K562 (cell line): ENCODE measurements at regions not wholly inside any gene's neighbourhood (a gene's known extent, or its start where the extent isn't known, plus 50 kb on each side); places are given as distances from the start of the nearest gene placed in this dataset.

Source experiments
- ARID4B ChIP-seq: sonication (generic); formaldehyde crosslinking; IDR thresholded peaks from 2 replicates; pipeline ENCODE4 v1.8.0; 2022; ENCODE audit warnings: mild to moderate bottlenecking, missing genetic modification reagents
- DACH1 ChIP-seq: fragments of 450-650 bp; IDR thresholded peaks from 2 replicates; pipeline ENCODE4 v1.6.1; 2018; ENCODE audit not compliant: partially characterized antibody
- ETS1 ChIP-seq: conservative IDR thresholded peaks from 2 replicates; pipeline ENCODE4 v1.6.1; 2011; ENCODE audit warnings: low read depth, mild to moderate bottlenecking, low read length; ENCODE audit not compliant: control insufficient read depth
- GATA2 ChIP-seq: sonication (generic); formaldehyde crosslinking; IDR thresholded peaks from 2 replicates; pipeline ENCODE4 v1.4.0; 2020; ENCODE audit warnings: mild to moderate bottlenecking, missing genetic modification reagents
- MAX ChIP-seq: sonication (generic); formaldehyde crosslinking; IDR thresholded peaks from 2 replicates; pipeline ENCODE4 v1.9.0; 2022; ENCODE audit warnings: mild to moderate bottlenecking, missing genetic modification reagents
- NCOA1 ChIP-seq: fragments of 450-650 bp; IDR thresholded peaks from 2 replicates; pipeline ENCODE4 v1.6.1; 2016; ENCODE audit warnings: low read depth
- SIN3A ChIP-seq, 2 experiments: fragments of 150-350 bp in 1 of 2; IDR thresholded peaks; 2 replicates each; pipeline ENCODE4 v1.6.1; 2011 to 2016; ENCODE audit warnings: borderline replicate concordance in 2 of 2, low read depth in 2 of 2, low read length in 2 of 2, mild to moderate bottlenecking in 2 of 2, moderate library complexity in 2 of 2; ENCODE audit not compliant: control insufficient read depth in 1 of 2
- SMARCA5 ChIP-seq: fragments of 450-650 bp; IDR thresholded peaks from 2 replicates; pipeline ENCODE4 v1.6.1; 2016
- STAG1 ChIP-seq: sonication (generic); formaldehyde crosslinking; IDR thresholded peaks from 2 replicates; pipeline ENCODE4 v1.5.0; 2020; ENCODE audit warnings: missing genetic modification reagents, borderline replicate concordance
- ZNF263 ChIP-seq: sonication (generic); formaldehyde crosslinking; IDR thresholded peaks from 2 replicates; pipeline ENCODE4 v1.8.0; 2022; ENCODE audit warnings: mild to moderate bottlenecking, missing genetic modification reagents, borderline replicate concordance
- TF ChIP-seq, protein P1 (sequence below): sonication (generic); formaldehyde crosslinking; IDR thresholded peaks from 2 replicates; pipeline ENCODE4 v1.8.0; 2023; ENCODE audit warnings: mild to moderate bottlenecking, missing genetic modification reagents

- TF ChIP-seq ZNF263 (CRISPR knock-in tag) = peak; percentile 47; the same call in 1 of the 2 replicates
- TF ChIP-seq, protein P1, sequence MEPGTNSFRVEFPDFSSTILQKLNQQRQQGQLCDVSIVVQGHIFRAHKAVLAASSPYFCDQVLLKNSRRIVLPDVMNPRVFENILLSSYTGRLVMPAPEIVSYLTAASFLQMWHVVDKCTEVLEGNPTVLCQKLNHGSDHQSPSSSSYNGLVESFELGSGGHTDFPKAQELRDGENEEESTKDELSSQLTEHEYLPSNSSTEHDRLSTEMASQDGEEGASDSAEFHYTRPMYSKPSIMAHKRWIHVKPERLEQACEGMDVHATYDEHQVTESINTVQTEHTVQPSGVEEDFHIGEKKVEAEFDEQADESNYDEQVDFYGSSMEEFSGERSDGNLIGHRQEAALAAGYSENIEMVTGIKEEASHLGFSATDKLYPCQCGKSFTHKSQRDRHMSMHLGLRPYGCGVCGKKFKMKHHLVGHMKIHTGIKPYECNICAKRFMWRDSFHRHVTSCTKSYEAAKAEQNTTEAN (CRISPR knock-in tag) = no peak
- 0 out of 2 replicates have a peak, but pooled peaks have one; percentile 41 for TF ChIP-seq STAG1 (CRISPR knock-in tag)
- TF ChIP-seq SMARCA5 = no peak
- TF ChIP-seq DACH1 = no peak
- peak; percentile 53; the same call in 1 of the 2 replicates for TF ChIP-seq GATA2 (CRISPR knock-in tag)
- peak; percentile 59; the same call in 1 of the 2 replicates for TF ChIP-seq ETS1
- TF ChIP-seq SIN3A (IDR thresholded peaks at IDR 0.05; ENCODE audit: borderline replicate concordance in 2 of 2, control insufficient read depth in 1 of 2, low read depth in 2 of 2, low read length in 2 of 2) = 0 out of 4 replicates have a peak, but pooled peaks of 1 of the 2 experiments have one; percentile 46
- no peak; the same call in 1 of the 2 replicates for TF ChIP-seq MAX (CRISPR knock-in tag)
- TF ChIP-seq ARID4B (CRISPR knock-in tag) = 0 out of 2 replicates have a peak, but pooled peaks have one; percentile 1
- no peak for TF ChIP-seq NCOA1
Observed at GRCh38 chr22:20653795-20654342, 120.0 kb upstream of the SERPIND1 start (continued).
